Duodenal mucosa (tissue), 2 donors: ENCODE measurements at regions not wholly inside any gene's neighbourhood (a gene's known extent, or its start where the extent isn't known, plus 50 kb on each side); places are given as distances from the start of the nearest gene placed in this dataset.
"Not testable (repeated sequence)": the region's sequence is repeated elsewhere in the genome, so short reads cannot be mapped to it uniquely, and the experiment has no call there.

Source experiments
- H3K27ac ChIP-seq: one replicate; pipeline ENCODE4 v1.7.0; 2013; ENCODE audit warnings: low read depth, low read length
- H3K27me3 ChIP-seq, 2 donors: one replicate each; pipeline ENCODE4 v1.7.0; 2013; ENCODE audit warnings: low read length in 2 of 2, control low read depth in 1 of 2; ENCODE audit not compliant: insufficient read depth in 2 of 2, control insufficient read depth in 1 of 2
- H3K36me3 ChIP-seq, 2 donors: one replicate each; pipeline ENCODE4 v1.7.0; 2013; ENCODE audit warnings: low read length in 2 of 2, control low read depth in 1 of 2; ENCODE audit not compliant: insufficient read depth in 2 of 2, control insufficient read depth in 1 of 2
- H3K4me1 ChIP-seq, 2 donors: one replicate each; pipeline ENCODE4 v1.7.0; 2013; ENCODE audit warnings: low read length in 2 of 2, control low read depth in 1 of 2; ENCODE audit not compliant: insufficient read depth in 2 of 2, control insufficient read depth in 1 of 2
- H3K4me3 ChIP-seq, 2 donors: one replicate each; pipeline ENCODE4 v1.7.0; 2013; ENCODE audit warnings: low read length in 2 of 2, low read depth in 1 of 2
- H3K9ac ChIP-seq, 2 donors: one replicate each; pipeline ENCODE4 v1.7.0; 2013; ENCODE audit warnings: low read length in 2 of 2, low read depth in 1 of 2
- H3K9me3 ChIP-seq, 2 donors: one replicate each; pipeline ENCODE4 v1.7.0; 2013; ENCODE audit warnings: low read length in 2 of 2, control low read depth in 1 of 2; ENCODE audit not compliant: control insufficient read depth in 1 of 2

DNA sequence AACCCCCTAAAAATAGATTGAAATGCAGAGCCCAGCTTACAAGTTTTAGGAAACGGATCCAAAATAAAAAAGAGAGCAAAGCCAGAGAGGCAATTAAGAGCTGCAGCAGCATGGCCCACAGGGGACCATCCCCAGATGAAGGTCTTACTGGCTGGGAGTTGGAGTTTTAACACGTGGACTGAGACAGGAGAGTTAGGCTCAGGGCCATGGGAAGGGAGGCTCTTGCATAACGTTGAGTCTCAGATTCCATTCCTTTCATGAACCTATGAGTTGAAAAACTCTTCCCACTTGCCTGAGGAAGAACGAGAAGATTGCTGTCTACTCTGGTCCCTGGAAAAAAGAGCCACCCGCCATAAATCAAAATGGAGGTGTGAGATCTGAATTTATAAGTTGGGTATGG is 101.8 kb upstream of the NDUFV2 start:
- H3K4me3 ChIP-seq: no peak overlapping the region
- H3K36me3 ChIP-seq: no peaks in the 10 kb centered on the region
- no peaks in the 10 kb centered on the region for H3K27me3 ChIP-seq
- H3K27ac ChIP-seq: no peak overlapping the region
- H3K4me1 ChIP-seq: no peaks in the 10 kb centered on the region
- H3K9me3 ChIP-seq: no peaks in the 10 kb centered on the region
- no peak overlapping the region for H3K9ac ChIP-seq

DNA sequence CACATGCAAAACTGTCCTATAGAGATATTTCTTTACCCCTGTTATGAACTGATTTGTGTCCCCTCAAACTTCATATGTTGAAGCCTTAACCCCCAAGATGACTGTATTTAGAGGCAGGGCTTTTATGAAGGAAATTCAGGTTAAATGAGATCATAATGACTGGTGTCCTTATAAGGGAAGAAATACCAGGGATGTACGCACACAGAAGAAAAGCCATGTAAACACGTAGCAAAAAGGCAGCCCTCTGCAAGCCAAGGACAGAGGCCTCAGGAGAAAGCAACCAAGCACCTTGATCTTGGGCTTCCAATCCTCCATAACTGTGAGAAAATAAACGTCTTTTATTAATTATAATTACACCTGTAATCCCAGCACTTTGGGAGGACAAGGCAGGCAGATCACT is 101.3 kb upstream of the NDUFV2 start:
- Histone ChIP-seq H3K27ac (no peak overlapping the region), H3K9me3 (no peaks in the 10 kb centered on the region), H3K9ac (no peak overlapping the region), H3K4me3 (no peak overlapping the region), H3K36me3 (no peaks in the 10 kb centered on the region), H3K27me3 (no peaks in the 10 kb centered on the region), H3K4me1 (no peaks in the 10 kb centered on the region)

DNA sequence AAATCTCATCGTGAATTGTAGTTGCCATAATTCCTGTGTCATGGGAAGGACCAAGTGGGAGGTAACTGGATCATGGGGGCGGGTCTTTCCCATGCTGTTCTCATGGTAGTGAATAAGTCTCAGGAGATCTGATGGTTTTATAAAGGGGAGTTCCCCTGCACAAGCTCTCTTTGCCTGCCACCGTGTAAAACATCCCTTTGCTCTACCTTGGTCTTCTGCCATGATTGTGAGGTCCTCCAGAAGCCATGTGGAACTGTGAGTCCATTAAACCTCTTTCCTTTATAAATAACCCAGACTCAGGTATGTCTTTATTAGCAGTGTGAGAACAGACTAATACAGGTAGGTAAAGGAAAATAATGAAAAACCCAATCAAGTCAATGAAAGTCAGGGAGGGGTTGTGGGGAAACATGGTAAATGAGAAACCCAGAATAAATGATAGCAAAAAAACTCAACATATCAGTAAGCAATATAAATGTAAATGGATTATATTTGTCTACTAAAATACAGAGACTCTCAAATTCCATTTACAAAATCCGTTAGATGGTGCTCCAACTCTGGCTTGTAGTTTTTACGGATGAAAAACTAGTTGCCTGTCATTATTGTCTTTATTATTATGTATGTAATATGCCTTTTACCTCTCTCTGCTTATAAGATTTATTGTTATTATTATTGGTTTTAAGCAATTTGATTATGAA is 98.9 kb upstream of the NDUFV2 start:
- no peaks in the 10 kb centered on the region for H3K9me3 ChIP-seq
- H3K36me3 ChIP-seq: no peaks in the 10 kb centered on the region
- H3K4me1 ChIP-seq: no peaks in the 10 kb centered on the region
- no peak overlapping the region for H3K4me3 ChIP-seq
- H3K27ac ChIP-seq: no peak overlapping the region
- H3K9ac ChIP-seq: no peak overlapping the region
- H3K27me3 ChIP-seq: no peaks in the 10 kb centered on the region

DNA sequence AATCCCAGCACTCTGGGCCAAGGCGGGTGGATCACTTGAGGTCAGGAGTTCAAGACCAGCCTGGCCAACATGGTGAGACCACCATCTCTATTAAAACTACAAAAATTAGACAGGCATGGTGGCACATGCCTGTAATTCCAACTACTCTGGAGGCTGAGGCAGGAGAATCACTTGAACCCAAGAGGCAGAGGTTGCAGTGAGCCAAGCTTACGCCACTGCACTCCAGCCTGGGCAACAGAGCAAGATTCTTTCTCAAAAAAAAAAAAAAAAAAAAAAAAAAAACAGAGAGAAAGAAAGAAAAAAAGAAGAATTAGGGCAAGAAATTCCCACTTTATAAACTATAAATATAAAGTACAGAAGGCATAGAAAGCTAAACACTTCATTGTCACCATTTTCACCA is 98.2 kb upstream of the NDUFV2 start:
- H3K4me1 ChIP-seq, H3K4me3 ChIP-seq, H3K27ac ChIP-seq, H3K36me3 ChIP-seq, H3K27me3 ChIP-seq, H3K9me3 ChIP-seq, H3K9ac ChIP-seq: not testable (repeated sequence)

DNA sequence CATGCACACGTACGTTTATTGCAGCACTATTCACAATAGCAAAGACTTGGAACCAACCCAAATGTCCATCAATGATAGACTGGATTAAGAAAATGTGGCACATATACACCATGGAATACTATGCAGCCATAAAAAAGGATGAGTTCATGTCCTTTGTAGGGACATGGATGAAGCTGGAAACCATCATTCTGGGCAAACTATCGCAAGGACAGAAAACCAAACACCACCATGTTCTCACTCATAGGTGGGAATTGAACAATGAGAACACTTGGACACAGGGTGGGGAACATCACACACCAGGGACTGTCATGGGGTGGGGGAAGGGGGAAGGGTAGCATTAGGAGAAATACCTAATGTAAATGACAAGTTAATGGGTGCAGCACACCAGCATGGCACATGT is 94.8 kb upstream of the NDUFV2 start:
- H3K9me3 ChIP-seq, H3K4me1 ChIP-seq, H3K36me3 ChIP-seq, H3K27me3 ChIP-seq, H3K9ac ChIP-seq, H3K4me3 ChIP-seq, H3K27ac ChIP-seq: not testable (repeated sequence)

DNA sequence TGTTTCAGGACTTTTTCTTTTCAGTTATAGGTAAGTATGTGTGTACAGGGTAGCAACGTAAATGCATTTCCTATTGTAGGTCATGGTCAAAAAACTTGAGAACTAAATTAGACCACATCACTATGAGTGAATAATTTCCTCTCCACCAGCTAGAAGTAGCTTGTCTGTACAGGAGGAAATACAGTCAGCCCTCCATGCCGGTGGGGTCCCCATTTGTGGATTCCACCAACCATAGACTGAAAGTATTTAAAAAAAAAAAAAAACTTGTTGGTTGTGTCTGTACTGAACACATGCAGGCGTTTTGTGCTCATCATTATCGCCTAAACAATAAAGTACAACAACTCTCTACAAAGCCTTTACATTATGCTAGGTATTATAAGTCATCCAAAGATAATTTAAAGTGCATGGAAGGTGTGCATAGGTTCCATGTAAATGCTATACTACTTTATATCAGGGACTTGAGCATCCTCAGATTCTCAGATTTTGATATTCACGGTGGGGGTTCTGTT is 94.2 kb upstream of the NDUFV2 start:
- Histone ChIP-seq H3K4me1 (no peaks in the 10 kb centered on the region), H3K4me3 (no peak overlapping the region), H3K9me3 (no peaks in the 10 kb centered on the region)

DNA sequence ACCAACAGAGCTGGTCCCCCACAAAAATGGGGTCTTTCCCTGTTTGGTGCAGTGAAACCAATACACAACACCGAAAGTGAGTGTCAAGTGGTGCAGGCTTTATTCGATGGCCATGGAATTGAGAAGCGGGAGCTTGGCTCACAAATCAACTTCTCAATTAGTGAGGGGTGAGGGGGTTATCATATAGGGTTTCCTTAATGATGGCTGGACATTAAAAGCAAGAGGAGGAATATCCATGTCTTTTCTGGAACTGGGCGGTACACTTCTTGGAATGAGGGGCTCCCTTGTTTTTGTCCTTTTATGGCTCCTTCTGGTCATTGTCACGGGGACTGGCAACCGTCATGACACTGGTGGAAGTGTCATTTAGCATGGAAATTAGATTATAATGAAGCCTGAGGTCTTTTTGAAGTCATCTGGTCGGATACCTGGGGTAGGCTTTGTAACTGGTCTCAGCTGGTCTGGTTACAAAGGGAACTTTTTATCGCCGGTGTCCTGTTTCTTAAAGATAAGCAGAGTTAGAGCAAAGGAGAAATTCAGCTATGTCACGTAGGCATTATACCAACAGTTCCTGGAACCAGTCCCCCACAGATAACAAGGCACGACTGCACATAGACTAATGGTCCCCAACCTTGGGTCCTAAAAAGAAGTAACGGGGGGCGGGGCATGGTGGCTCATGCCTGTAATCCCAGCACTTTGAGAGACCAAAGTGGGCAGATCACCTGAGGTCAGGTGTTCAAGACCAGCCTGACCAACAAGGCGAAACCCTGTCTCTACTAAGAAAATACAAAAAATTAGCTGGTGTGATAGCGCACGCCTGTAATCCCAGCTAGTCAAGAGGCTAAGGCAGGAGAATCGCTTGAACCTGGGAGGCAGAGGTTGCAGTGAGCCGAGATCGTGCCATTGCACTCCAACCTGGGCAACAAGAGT is 93.5 kb upstream of the NDUFV2 start:
- H3K27ac ChIP-seq: no peak overlapping the region
- no peaks in the 10 kb centered on the region for H3K36me3 ChIP-seq
- H3K4me1 ChIP-seq: no peaks in the 10 kb centered on the region
- H3K4me3 ChIP-seq: no peak overlapping the region
- no peaks in the 10 kb centered on the region for H3K9me3 ChIP-seq
- H3K27me3 ChIP-seq: no peaks in the 10 kb centered on the region
- H3K9ac ChIP-seq: no peak overlapping the region

More for the DNA sequence above, 94.2 kb upstream of the NDUFV2 start:
- Histone ChIP-seq H3K9ac (no peak overlapping the region), H3K27ac (no peak overlapping the region), H3K27me3 (no peaks in the 10 kb centered on the region), H3K36me3 (no peaks in the 10 kb centered on the region)

DNA sequence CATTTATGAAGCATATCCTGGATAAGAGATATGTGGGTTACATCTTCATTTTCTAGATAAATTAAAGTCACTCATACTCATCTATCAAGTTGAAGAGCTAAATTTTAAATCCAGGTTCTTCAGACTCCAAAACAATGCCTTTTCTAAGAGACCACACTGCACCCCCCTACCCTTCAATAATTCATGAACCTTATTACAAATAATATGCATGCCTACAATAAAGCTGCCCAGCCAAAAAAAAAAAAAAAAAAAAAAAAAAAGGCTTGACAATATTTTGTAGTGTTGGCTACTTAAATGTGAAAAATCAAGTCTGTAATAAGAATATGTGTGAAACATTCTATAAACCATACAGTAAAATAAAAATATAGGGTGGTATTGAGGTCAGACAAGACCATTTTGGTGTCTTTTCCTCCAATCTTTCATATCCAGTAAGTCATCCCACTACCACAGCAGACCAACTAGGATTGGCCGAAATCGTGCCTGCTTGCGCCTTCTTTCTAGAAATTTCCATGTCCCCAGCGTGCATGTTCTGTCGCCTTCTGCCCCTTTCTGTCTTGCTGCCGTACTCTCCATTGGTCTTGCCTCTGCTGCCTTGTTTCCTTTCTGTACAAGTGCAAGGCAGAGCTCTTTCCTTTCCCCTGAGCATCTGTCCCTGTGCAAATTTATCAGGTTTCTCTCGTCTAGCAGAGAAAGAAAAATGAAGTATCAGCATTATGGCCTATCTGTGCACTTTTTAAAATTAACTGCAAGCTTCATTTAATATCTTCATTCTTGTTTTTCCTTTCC is 92.6 kb upstream of the NDUFV2 start:
- Histone ChIP-seq H3K9me3 (no peaks in the 10 kb centered on the region), H3K9ac (no peak overlapping the region), H3K4me1 (no peaks in the 10 kb centered on the region), H3K27me3 (no peaks in the 10 kb centered on the region), H3K4me3 (no peak overlapping the region), H3K36me3 (no peaks in the 10 kb centered on the region), H3K27ac (no peak overlapping the region)

DNA sequence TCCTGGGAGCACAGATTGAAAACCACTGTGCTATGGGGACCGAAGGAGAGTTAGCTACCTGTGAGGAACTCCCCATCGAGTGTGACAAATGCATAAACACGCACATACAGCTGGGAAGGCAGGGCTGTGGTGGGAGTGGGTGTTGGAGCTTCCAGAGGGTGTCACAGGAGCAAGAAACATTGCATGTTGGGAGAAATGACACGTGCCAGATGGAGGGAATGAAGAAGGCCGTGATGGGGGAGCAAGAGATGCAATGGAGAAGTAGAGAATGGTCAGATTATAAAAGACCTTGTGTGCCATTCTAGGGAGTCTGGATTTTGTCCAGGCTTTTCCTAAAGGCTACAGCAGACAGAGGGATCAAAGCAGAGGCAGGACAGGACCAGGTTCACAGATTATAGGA is 91.1 kb upstream of the NDUFV2 start:
- Histone ChIP-seq H3K27ac (no peak overlapping the region), H3K36me3 (no peaks in the 10 kb centered on the region), H3K9me3 (no peaks in the 10 kb centered on the region), H3K4me1 (no peaks in the 10 kb centered on the region), H3K9ac (no peak overlapping the region), H3K4me3 (no peak overlapping the region), H3K27me3 (no peaks in the 10 kb centered on the region)

DNA sequence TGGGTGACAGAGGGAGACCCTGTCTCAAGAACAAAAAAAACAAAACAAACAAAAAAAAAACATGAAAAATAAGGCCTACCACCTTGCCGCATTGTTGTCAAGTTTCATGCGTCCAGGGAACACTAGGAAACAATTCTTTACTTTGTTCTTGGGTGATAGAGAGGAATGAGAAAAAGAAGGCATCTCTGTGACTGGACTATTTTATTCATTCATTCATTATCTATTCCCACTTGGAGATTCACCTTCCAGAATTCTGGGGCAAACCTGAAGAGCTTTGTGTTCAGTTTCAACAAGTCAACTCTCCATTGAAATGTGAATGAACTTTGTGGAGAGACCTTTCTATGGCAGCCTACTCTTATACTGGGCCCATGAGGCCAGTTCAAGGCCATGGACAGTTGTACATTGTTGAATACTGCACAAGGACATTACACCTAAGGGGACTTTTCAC is 88.5 kb upstream of the NDUFV2 start:
- Histone ChIP-seq H3K9ac (no peak overlapping the region), H3K36me3 (no peaks in the 10 kb centered on the region), H3K4me3 (no peak overlapping the region), H3K4me1 (peaks cover 8 to 12% of the 10 kb centered on the region in 2 donors), H3K27ac (no peak overlapping the region), H3K27me3 (no peaks in the 10 kb centered on the region), H3K9me3 (peaks cover 0 to 2% of the 10 kb centered on the region in 2 donors)
